DND-41 (cell line): ENCODE measurements at regions not wholly inside any gene's neighbourhood (a gene's known extent, or its start where the extent isn't known, plus 50 kb on each side); places are given as distances from the start of the nearest gene placed in this dataset.

Experiments used
- ATAC-seq: fragments of 200-7000 bp; cut with Tn5 transposase; 3 replicates; pipeline ENCODE4 v1.9.1; 2021; ENCODE audit warnings: low read depth; ENCODE audit not compliant: insufficient read depth
- DNase-seq: peaks from one replicate; pipeline ENCODE4 v3.0.0-alpha.2; 2020
- H2AFZ ChIP-seq: 2 replicates; pipeline ENCODE4 v1.6.0; 2012; ENCODE audit warnings: low read depth, low read length
- H3K27ac ChIP-seq: 2 replicates; pipeline ENCODE4 v1.5.1; 2012; ENCODE audit warnings: low read length, inconsistent platforms
- H3K27me3 ChIP-seq: fragments of 200-600 bp; sonication (generic); 2 replicates; pipeline ENCODE4 v1.6.0; 2012; ENCODE audit warnings: low read length, mild to moderate bottlenecking, inconsistent platforms; ENCODE audit not compliant: insufficient read depth, poor library complexity
- H3K36me3 ChIP-seq: 2 replicates; pipeline ENCODE4 v1.5.1; 2012; ENCODE audit warnings: low read length, inconsistent platforms; ENCODE audit not compliant: insufficient read depth
- H3K4me1 ChIP-seq: 2 replicates; pipeline ENCODE4 v1.5.1; 2012; ENCODE audit warnings: mild to moderate bottlenecking, low read length; ENCODE audit not compliant: insufficient read depth
- H3K4me2 ChIP-seq: 2 replicates; pipeline ENCODE4 v1.6.0; 2012; ENCODE audit warnings: mild to moderate bottlenecking, moderate library complexity, low read length, inconsistent platforms; ENCODE audit not compliant: insufficient read depth
- H3K4me3 ChIP-seq, 2 experiments: fragments of 200-600 bp in 1 of 2; shearing (Covaris generic) in 1 of 2; 2 replicates each; pipeline ENCODE4 v1.5.1; 2012 to 2016; ENCODE audit warnings: inconsistent platforms in 2 of 2, low read length in 2 of 2, mild to moderate bottlenecking in 2 of 2, low read depth in 1 of 2, moderate library complexity in 1 of 2
- H3K79me2 ChIP-seq: 2 replicates; pipeline ENCODE4 v1.6.0; 2012; ENCODE audit warnings: low read length, inconsistent platforms; ENCODE audit not compliant: insufficient read depth
- H3K9ac ChIP-seq: 2 replicates; pipeline ENCODE4 v1.6.0; 2012; ENCODE audit warnings: low read depth, mild to moderate bottlenecking, inconsistent platforms, low read length, moderate library complexity
- H3K9me3 ChIP-seq: 2 replicates; pipeline ENCODE4 v1.5.1; 2012; ENCODE audit warnings: low read length, moderate library complexity, mild to moderate bottlenecking, inconsistent platforms; ENCODE audit not compliant: insufficient read depth, severe bottlenecking
- H4K20me1 ChIP-seq: 2 replicates; pipeline ENCODE4 v1.6.0; 2012; ENCODE audit warnings: low read length; ENCODE audit not compliant: insufficient read depth
- CTCF ChIP-seq: IDR thresholded peaks from 2 replicates; pipeline ENCODE4 v1.5.1; 2012; ENCODE audit warnings: borderline replicate concordance, low read length, moderate library complexity, mild to moderate bottlenecking; ENCODE audit not compliant: poor library complexity, severe bottlenecking; ENCODE audit errors: extremely low read depth
- EZH2 ChIP-seq: IDR thresholded peaks from 3 replicates; pipeline ENCODE4 v1.6.1; 2012; ENCODE audit warnings: borderline replicate concordance, low read depth, mild to moderate bottlenecking, moderate library complexity, low read length, inconsistent platforms; ENCODE audit not compliant: severe bottlenecking

GRCh38 chr5:92181656-92182055, 798.5 kb upstream of the ARRDC3 start:
- no peak for TF ChIP-seq CTCF
- TF ChIP-seq EZH2, result no peak
- Histone ChIP-seq H3K27ac (no peak overlapping the region), H3K4me2 (no peak overlapping the region), H3K27me3 (no peaks in the 10 kb centered on the region), H3K79me2 (no peaks in the 10 kb centered on the region), H3K36me3 (no peaks in the 10 kb centered on the region), H3K4me1 (no peaks in the 10 kb centered on the region), H3K4me3 (no peak overlapping the region), H4K20me1 (no peaks in the 10 kb centered on the region), H2AFZ (no peak overlapping the region), H3K9ac (no peak overlapping the region), H3K9me3 (no peaks in the 10 kb centered on the region)
- DNase-seq, result no peak
- no peak for ATAC-seq

GRCh38 chr5:92180391-92180790, 797.3 kb upstream of the ARRDC3 start:
- Histone ChIP-seq H3K27me3 (no peaks in the 10 kb centered on the region), H3K79me2 (no peaks in the 10 kb centered on the region), H2AFZ (no peak overlapping the region), H3K36me3 (no peaks in the 10 kb centered on the region), H3K27ac (no peak overlapping the region), H3K9me3 (no peaks in the 10 kb centered on the region), H3K4me1 (no peaks in the 10 kb centered on the region), H3K4me3 (no peak overlapping the region), H4K20me1 (no peaks in the 10 kb centered on the region), H3K9ac (no peak overlapping the region), H3K4me2 (no peak overlapping the region)
- no peak for ATAC-seq
- TF ChIP-seq EZH2 (no peak), CTCF (no peak)
- DNase-seq, result no peak

- no peak for TF ChIP-seq CTCF
- no peak for TF ChIP-seq EZH2
- Histone ChIP-seq H3K9ac (no peak overlapping the region), H3K36me3 (no peaks in the 10 kb centered on the region), H3K4me1 (no peaks in the 10 kb centered on the region), H3K27ac (no peak overlapping the region), H3K9me3 (no peaks in the 10 kb centered on the region), H3K27me3 (no peaks in the 10 kb centered on the region), H3K4me3 (no peak overlapping the region), H3K79me2 (no peaks in the 10 kb centered on the region), H2AFZ (no peak overlapping the region), H3K4me2 (no peak overlapping the region), H4K20me1 (no peaks in the 10 kb centered on the region)
- DNase-seq, result no peak
- no peak for ATAC-seq
These were observed 796.5 kb upstream of the ARRDC3 start for GRCh38 chr5:92179651-92180050.

GRCh38 chr5:92177926-92178487, 794.9 kb upstream of the ARRDC3 start:
- no peak for ATAC-seq
- Histone ChIP-seq H2AFZ (no peak overlapping the region), H3K9me3 (no peaks in the 10 kb centered on the region), H4K20me1 (no peaks in the 10 kb centered on the region), H3K4me3 (no peak overlapping the region), H3K36me3 (no peaks in the 10 kb centered on the region), H3K9ac (no peak overlapping the region), H3K4me1 (no peaks in the 10 kb centered on the region), H3K4me2 (no peak overlapping the region), H3K27me3 (no peaks in the 10 kb centered on the region), H3K27ac (no peak overlapping the region), H3K79me2 (no peaks in the 10 kb centered on the region)
- no peak for DNase-seq
- no peak for TF ChIP-seq EZH2
- TF ChIP-seq CTCF, result no peak
